Uterus (tissue), 3 donors: ENCODE measurements at regions not wholly inside any gene's neighbourhood (a gene's known extent, or its start where the extent isn't known, plus 50 kb on each side); places are given as distances from the start of the nearest gene placed in this dataset.

Experiments
- DNase-seq, 2 donors: peaks; one replicate each; pipeline ENCODE4 v3.0.0-alpha.2; 2019 to 2020
- H3K27ac ChIP-seq, 2 donors: fragments of 200-600 bp; sonication (generic); 1 replicate in 1 of 2; 2 replicates in 1 of 2; pipeline ENCODE4 v1.5.1; 2016 to 2018
- H3K27me3 ChIP-seq, 2 donors: fragments of 200-600 bp; sonication (generic); one replicate each; pipeline ENCODE4 v1.5.1; 2018 to 2019; ENCODE audit warnings: control low read depth in 1 of 2
- H3K36me3 ChIP-seq, 2 donors: fragments of 200-600 bp; sonication (generic); one replicate each; pipeline ENCODE4 v1.5.1; 2019; ENCODE audit warnings: control low read depth in 1 of 2
- H3K4me1 ChIP-seq, 2 donors: fragments of 200-600 bp; sonication (generic); one replicate each; pipeline ENCODE4 v1.5.1; 2018 to 2019; ENCODE audit warnings: control low read depth in 1 of 2
- H3K4me3 ChIP-seq, 2 donors: fragments of 200-600 bp; sonication (generic); 1 replicate in 1 of 2; 2 replicates in 1 of 2; pipeline ENCODE4 v1.5.1; 2018 to 2019; ENCODE audit warnings: mild to moderate bottlenecking in 1 of 2
- H3K9me3 ChIP-seq, 2 donors: fragments of 200-600 bp; sonication (generic); one replicate each; pipeline ENCODE4 v1.5.1; 2019; ENCODE audit warnings: control low read depth in 1 of 2
- CTCF ChIP-seq, 4 experiments: fragments of 200-600 bp in 2 of 4; fragments of 450-650 bp in 2 of 4; sonication (generic) in 2 of 4; IDR thresholded peaks; one replicate each; pipeline ENCODE4 v1.5.1; 2016 to 2019; ENCODE audit warnings: antibody characterized with exemption in 4 of 4, mild to moderate bottlenecking in 2 of 4, moderate library complexity in 1 of 4
- POLR2A ChIP-seq, 2 donors: fragments of 450-650 bp; IDR thresholded peaks; one replicate each; pipeline ENCODE4 v1.6.1; 2016; ENCODE audit warnings: antibody characterized with exemption in 2 of 2, mild to moderate bottlenecking in 1 of 2, moderate library complexity in 1 of 2
- intact Hi-C: fragments of 100-400 bp; cut with DNase I; formaldehyde crosslinking; loops from one replicate; pipeline ENCODE4 v1.15.1; 2023; ENCODE audit warnings: low total_unique reads
- donor health status: DM: yes; HTN: yes; CAD: no.

- no peaks in the 10 kb centered on the region for H3K27me3 ChIP-seq
- no peaks in the 10 kb centered on the region for H3K9me3 ChIP-seq
- TF ChIP-seq CTCF (IDR thresholded peaks at IDR 0.05), result no peak
- no peak for TF ChIP-seq POLR2A (IDR thresholded peaks at IDR 0.05)
- no peak overlapping the region for H3K4me3 ChIP-seq
- no peak overlapping the region for H3K27ac ChIP-seq
- intact Hi-C loops, result no loop called here
- H3K36me3 ChIP-seq, result no peaks in the 10 kb centered on the region
- no peaks in the 10 kb centered on the region for H3K4me1 ChIP-seq
- DNase-seq, result no peak
Observed at GRCh38 chr6:76790881-76791280, 672.4 kb downstream of the HTR1B start.

GRCh38 chr6:76790045-76790796 is 673.1 kb downstream of the HTR1B start:
- TF ChIP-seq CTCF (IDR thresholded peaks at IDR 0.05) (no peak), POLR2A (IDR thresholded peaks at IDR 0.05) (no peak)
- no peak overlapping the region for H3K27ac ChIP-seq
- no peak overlapping the region for H3K4me3 ChIP-seq
- DNase-seq, result no peak
- intact Hi-C loops, result no loop called here
- H3K9me3 ChIP-seq, result no peaks in the 10 kb centered on the region
- H3K27me3 ChIP-seq, result no peaks in the 10 kb centered on the region
- H3K4me1 ChIP-seq, result no peaks in the 10 kb centered on the region
- H3K36me3 ChIP-seq, result no peaks in the 10 kb centered on the region

- Histone ChIP-seq H3K27ac (no peak overlapping the region), H3K36me3 (no peaks in the 10 kb centered on the region), H3K9me3 (no peaks in the 10 kb centered on the region), H3K27me3 (no peaks in the 10 kb centered on the region), H3K4me1 (no peaks in the 10 kb centered on the region), H3K4me3 (no peak overlapping the region)
- TF ChIP-seq CTCF (IDR thresholded peaks at IDR 0.05), result no peak
- no peak for TF ChIP-seq POLR2A (IDR thresholded peaks at IDR 0.05)
- no peak for DNase-seq
- intact Hi-C loops, result no loop called here
Observed at GRCh38 chr6:76789580-76789979, 673.7 kb downstream of the HTR1B start.

GRCh38 chr6:76788155-76788554 is 675.1 kb downstream of the HTR1B start:
- Histone ChIP-seq H3K4me3 (no peak overlapping the region), H3K9me3 (no peaks in the 10 kb centered on the region), H3K36me3 (no peaks in the 10 kb centered on the region), H3K4me1 (no peaks in the 10 kb centered on the region), H3K27me3 (no peaks in the 10 kb centered on the region), H3K27ac (no peak overlapping the region)
- TF ChIP-seq POLR2A (IDR thresholded peaks at IDR 0.05), result no peak
- TF ChIP-seq CTCF (IDR thresholded peaks at IDR 0.05), result no peak
- DNase-seq, result no peak
- intact Hi-C loops, result no loop called here

- DNase-seq, result no peak
- H3K4me1 ChIP-seq, result no peaks in the 10 kb centered on the region
- no peak overlapping the region for H3K4me3 ChIP-seq
- TF ChIP-seq CTCF (IDR thresholded peaks at IDR 0.05) (no peak), POLR2A (IDR thresholded peaks at IDR 0.05) (no peak)
- no peaks in the 10 kb centered on the region for H3K36me3 ChIP-seq
- H3K27ac ChIP-seq, result no peak overlapping the region
- intact Hi-C loops, result no loop called here
- H3K9me3 ChIP-seq, result no peaks in the 10 kb centered on the region
- H3K27me3 ChIP-seq, result no peaks in the 10 kb centered on the region
Observed at GRCh38 chr6:76779068-76779467, 684.2 kb downstream of the HTR1B start.
